Small intestine (tissue), 7 donors: ENCODE measurements at regions not wholly inside any gene's neighbourhood (a gene's known extent, or its start where the extent isn't known, plus 50 kb on each side); places are given as distances from the start of the nearest gene placed in this dataset.
A peak's percentile ranks its signal among the peaks of the same experiment; 100 is the strongest.

Source experiments
- DNase-seq, 2 donors: peaks; one replicate each; pipeline versions ENCODE4 v3.0.0 to v3.0.0-alpha.2; 2013
- FAIRE-seq: peaks from 2 replicates; lab custom pipeline; 2012; peaks lifted over from hg19 to GRCh38; lab: Jason Lieb, UNC
- H3K27ac ChIP-seq, 3 donors: one replicate each; pipeline ENCODE4 v1.5.1; 2013; ENCODE audit warnings: low read length in 2 of 3, mild to moderate bottlenecking in 2 of 3, control low read depth in 1 of 3, inconsistent platforms in 1 of 3, low read depth in 1 of 3, moderate library complexity in 1 of 3
- H3K27me3 ChIP-seq, 3 donors: one replicate each; pipeline ENCODE4 v1.6.1; 2013; ENCODE audit warnings: low read length in 3 of 3, inconsistent platforms in 1 of 3; ENCODE audit not compliant: control insufficient read depth in 3 of 3, insufficient read depth in 3 of 3
- H3K36me3 ChIP-seq, 3 donors: one replicate each; pipeline ENCODE4 v1.6.1; 2013; ENCODE audit warnings: low read length in 3 of 3, inconsistent platforms in 1 of 3, low read depth in 1 of 3, mild to moderate bottlenecking in 1 of 3, moderate library complexity in 1 of 3; ENCODE audit not compliant: control insufficient read depth in 3 of 3, insufficient read depth in 2 of 3
- H3K4me1 ChIP-seq, 3 donors: one replicate each; pipeline ENCODE4 v1.6.1; 2013; ENCODE audit warnings: low read length in 2 of 3, inconsistent platforms in 1 of 3, low read depth in 1 of 3, mild to moderate bottlenecking in 1 of 3, moderate library complexity in 1 of 3; ENCODE audit not compliant: control insufficient read depth in 3 of 3, insufficient read depth in 2 of 3
- H3K4me3 ChIP-seq, 3 donors: one replicate each; pipeline ENCODE4 v1.5.1; 2013; ENCODE audit warnings: low read length in 3 of 3, control low read depth in 1 of 3, inconsistent platforms in 1 of 3, low read depth in 1 of 3, mild to moderate bottlenecking in 1 of 3, moderate library complexity in 1 of 3
- H3K9me3 ChIP-seq, 2 donors: one replicate each; pipeline ENCODE4 v1.6.1; 2013; ENCODE audit warnings: low read depth in 1 of 2, low read length in 1 of 2; ENCODE audit not compliant: control insufficient read depth in 2 of 2, insufficient read depth in 1 of 2
- WGBS, 3 donors: extraction: QIAGEN DNeasy Blood & Tissue Kit; methylation state at CpG; one replicate each; pipeline ENCODE4 v1.1.7; 2013; 5-methylcytosine and 5-hydroxymethylcytosine counted together
- donor health status: healthy with polysubstance abuse.
- donor health status: control.
- donor health status: control.
- donor health status: Bipolar disorder and iron deficiency.
- donor health status: healthy.

DNA sequence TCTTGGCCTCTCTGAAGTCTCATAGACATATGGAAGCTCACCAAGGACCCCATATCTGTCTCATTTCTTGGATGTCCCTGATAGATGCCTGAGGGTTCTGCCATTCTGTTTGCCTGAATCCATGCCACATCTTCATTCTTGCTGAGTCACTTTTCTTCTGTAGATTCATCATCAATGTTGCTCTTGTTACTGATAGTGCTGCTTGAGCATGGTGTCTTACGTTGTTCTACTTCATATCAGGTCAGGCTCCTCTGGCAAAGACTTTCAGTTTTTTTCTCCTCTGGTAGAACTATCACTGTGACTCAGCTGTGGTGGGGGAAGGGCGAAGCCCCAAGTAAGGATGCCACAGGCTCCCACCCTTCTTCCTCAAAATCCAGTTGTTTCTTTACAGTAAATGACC is 885.2 kb downstream of the DCDC2C start:
- Histone ChIP-seq H3K9me3 (no peaks in the 10 kb centered on the region), H3K4me1 (no peaks in the 10 kb centered on the region), H3K4me3 (no peak overlapping the region), H3K36me3 (no peaks in the 10 kb centered on the region), H3K27ac (no peak overlapping the region), H3K27me3 (no peaks in the 10 kb centered on the region)
- DNase-seq (no peak), FAIRE-seq (no peak)
- WGBS, 3 donors: 49 to 67% (median 64%) methylated on average over 2 of the region's 2 CpGs

- Histone ChIP-seq H3K27ac (no peak overlapping the region), H3K36me3 (no peaks in the 10 kb centered on the region), H3K4me1 (no peaks in the 10 kb centered on the region), H3K9me3 (no peaks in the 10 kb centered on the region), H3K4me3 (no peak overlapping the region), H3K27me3 (no peaks in the 10 kb centered on the region)
- DNase-seq: no peak
- no peak for FAIRE-seq
- 75 to 82% (median 77%) methylated on average over 7 of the region's 7 CpGs for WGBS, 3 donors
Observed at GRCh38 chr2:4591261-4591660, 887.9 kb downstream of the DCDC2C start.

DNA sequence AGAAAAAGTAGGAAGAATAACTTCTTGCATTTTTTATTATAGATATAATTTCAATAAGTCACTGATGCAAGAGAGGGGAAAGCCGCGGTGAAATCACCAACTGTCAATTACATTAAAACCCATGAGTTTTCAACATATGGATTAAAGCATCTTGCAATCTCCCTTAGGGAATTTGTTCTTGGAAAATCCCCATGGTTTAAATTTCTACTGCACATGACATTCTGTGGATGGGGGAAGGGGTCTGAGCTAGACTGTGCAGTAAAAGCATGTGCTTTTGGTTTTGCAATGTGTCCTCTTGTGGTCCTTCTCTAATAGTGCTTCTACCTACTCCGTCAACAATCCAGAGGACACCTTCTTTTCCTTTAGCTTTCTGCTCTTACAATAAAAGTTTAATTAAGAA is 894.0 kb downstream of the DCDC2C start:
- no peaks in the 10 kb centered on the region for H3K36me3 ChIP-seq
- H3K4me3 ChIP-seq: no peak overlapping the region
- H3K27ac ChIP-seq: no peak overlapping the region
- 73 to 94% (median 80%) methylated on average over 3 of the region's 3 CpGs for whole genome bisulfite sequencing, 3 donors
- FAIRE-seq: no peak
- no peak for DNase-seq
- H3K9me3 ChIP-seq: no peaks in the 10 kb centered on the region
- H3K4me1 ChIP-seq: no peaks in the 10 kb centered on the region
- no peaks in the 10 kb centered on the region for H3K27me3 ChIP-seq

- Histone ChIP-seq H3K27ac (no peak overlapping the region), H3K9me3 (no peaks in the 10 kb centered on the region), H3K27me3 (no peaks in the 10 kb centered on the region), H3K4me3 (no peak overlapping the region), H3K4me1 (no peaks in the 10 kb centered on the region), H3K36me3 (no peaks in the 10 kb centered on the region)
- WGBS, 3 donors: 73 to 80% (median 75%) methylated on average over 1 of the region's 1 CpG
- no peak for FAIRE-seq
- no peak for DNase-seq
Observed at GRCh38 chr2:4604767-4605166, 901.4 kb downstream of the DCDC2C start.

GRCh38 chr2:4618141-4618540 is 914.8 kb downstream of the DCDC2C start:
- Histone ChIP-seq H3K4me1 (no peaks in the 10 kb centered on the region), H3K36me3 (no peaks in the 10 kb centered on the region), H3K9me3 (peaks cover 1 to 3% of the 10 kb centered on the region in 2 donors), H3K27me3 (no peaks in the 10 kb centered on the region), H3K4me3 (no peak overlapping the region), H3K27ac (no peak overlapping the region)
- DNase-seq (peak in 1 of 2 donors; percentile 24), FAIRE-seq (no peak)
- WGBS, 3 donors: 45 to 72% (median 49%) methylated on average over 3 of the region's 3 CpGs

DNA sequence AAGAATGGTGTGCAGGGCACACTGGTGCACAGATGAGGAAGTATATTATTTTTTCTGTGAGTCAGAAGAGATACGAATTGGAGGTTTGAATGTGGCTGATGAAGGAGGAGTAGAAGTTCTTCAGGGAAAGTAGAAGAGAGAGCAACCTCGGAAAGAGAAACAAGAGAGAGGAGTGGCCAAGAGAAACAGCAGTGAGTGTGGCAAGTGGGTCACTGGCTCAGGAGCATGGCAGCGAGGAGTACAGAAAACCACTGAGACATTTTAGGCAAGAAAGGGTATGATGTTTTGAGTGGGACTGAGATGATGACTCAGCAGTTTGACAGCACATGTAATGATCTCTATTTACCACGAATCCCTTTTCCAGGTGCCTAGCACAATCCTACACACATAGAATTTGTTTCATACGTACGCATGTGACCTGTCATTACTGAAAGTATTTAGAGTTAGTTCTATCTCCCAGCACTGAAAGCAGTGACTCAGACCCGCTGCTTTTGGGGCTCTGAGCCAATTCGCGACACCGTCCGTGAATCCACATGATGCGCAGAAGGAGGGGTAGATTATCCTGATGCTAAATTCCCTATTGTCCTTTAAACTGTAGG is 915.4 kb downstream of the DCDC2C start:
- DNase-seq: peak in 1 of 2 donors; percentile 5
- Histone ChIP-seq H3K27ac (no peak overlapping the region), H3K4me1 (no peaks in the 10 kb centered on the region), H3K4me3 (no peak overlapping the region), H3K9me3 (peaks cover 0 to 3% of the 10 kb centered on the region in 2 donors), H3K27me3 (no peaks in the 10 kb centered on the region), H3K36me3 (no peaks in the 10 kb centered on the region)
- WGBS, 3 donors: 74 to 81% (median 79%) methylated on average over 12 of the region's 12 CpGs
- FAIRE-seq: no peak

GRCh38 chr2:4628998-4629501 is 925.7 kb downstream of the DCDC2C start:
- Histone ChIP-seq H3K36me3 (no peaks in the 10 kb centered on the region), H3K27ac (no peak overlapping the region), H3K27me3 (no peaks in the 10 kb centered on the region), H3K4me1 (no peaks in the 10 kb centered on the region), H3K9me3 (no peaks in the 10 kb centered on the region), H3K4me3 (no peak overlapping the region)
- FAIRE-seq (no peak), DNase-seq (no peak)
- WGBS, 3 donors: 67 to 72% (median 71%) methylated on average over 6 of the region's 6 CpGs

GRCh38 chr2:4635289-4635688 is 931.9 kb downstream of the DCDC2C start:
- Histone ChIP-seq H3K9me3 (no peaks in the 10 kb centered on the region), H3K27me3 (no peaks in the 10 kb centered on the region), H3K27ac (no peak overlapping the region), H3K4me3 (no peak overlapping the region), H3K36me3 (no peaks in the 10 kb centered on the region), H3K4me1 (no peaks in the 10 kb centered on the region)
- WGBS, 3 donors: 18 to 33% (median 20%) methylated on average over 4 of the region's 4 CpGs
- no peak for DNase-seq
- FAIRE-seq: no peak

DNA sequence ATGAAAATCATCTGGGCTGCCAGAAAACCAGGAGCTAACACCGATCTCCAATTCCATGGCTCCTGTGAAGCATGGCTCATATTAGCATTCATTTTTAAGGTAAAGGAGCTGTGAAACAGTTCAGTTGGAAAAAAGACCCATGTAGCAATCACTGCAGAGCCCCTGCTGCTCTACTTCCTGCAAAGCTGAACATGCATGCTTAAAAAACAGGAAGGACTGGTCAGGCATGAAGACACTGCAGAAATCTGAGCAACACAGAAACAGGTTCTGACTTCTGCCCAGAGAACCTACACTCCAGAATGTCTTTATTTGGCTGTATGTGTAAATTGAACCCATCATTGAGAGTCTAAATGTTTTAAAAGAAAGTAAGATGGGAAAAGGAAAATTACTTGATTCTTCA is 950.6 kb downstream of the DCDC2C start:
- WGBS, 3 donors: 91 to 93% (median 92%) methylated on average over 1 of the region's 1 CpG
- FAIRE-seq: no peak
- H3K27me3 ChIP-seq: no peaks in the 10 kb centered on the region
- DNase-seq: no peak
- H3K9me3 ChIP-seq: no peaks in the 10 kb centered on the region
- H3K4me3 ChIP-seq: no peak overlapping the region
- H3K4me1 ChIP-seq: no peaks in the 10 kb centered on the region
- no peaks in the 10 kb centered on the region for H3K36me3 ChIP-seq
- H3K27ac ChIP-seq: no peak overlapping the region
